GM20431 (cell line): ENCODE measurements at regions not wholly inside any gene's neighbourhood (a gene's known extent, or its start where the extent isn't known, plus 50 kb on each side); places are given as distances from the start of the nearest gene placed in this dataset.

Experiments
- in situ Hi-C: fragments of 300-500 bp; cut with MseI, MboI; formaldehyde crosslinking; loops from one replicate; pipeline ENCODE4 v1.15.0; 2020; ENCODE audit warnings: low sequenced_read_pairs; ENCODE audit not compliant: unreplicated experiment

DNA sequence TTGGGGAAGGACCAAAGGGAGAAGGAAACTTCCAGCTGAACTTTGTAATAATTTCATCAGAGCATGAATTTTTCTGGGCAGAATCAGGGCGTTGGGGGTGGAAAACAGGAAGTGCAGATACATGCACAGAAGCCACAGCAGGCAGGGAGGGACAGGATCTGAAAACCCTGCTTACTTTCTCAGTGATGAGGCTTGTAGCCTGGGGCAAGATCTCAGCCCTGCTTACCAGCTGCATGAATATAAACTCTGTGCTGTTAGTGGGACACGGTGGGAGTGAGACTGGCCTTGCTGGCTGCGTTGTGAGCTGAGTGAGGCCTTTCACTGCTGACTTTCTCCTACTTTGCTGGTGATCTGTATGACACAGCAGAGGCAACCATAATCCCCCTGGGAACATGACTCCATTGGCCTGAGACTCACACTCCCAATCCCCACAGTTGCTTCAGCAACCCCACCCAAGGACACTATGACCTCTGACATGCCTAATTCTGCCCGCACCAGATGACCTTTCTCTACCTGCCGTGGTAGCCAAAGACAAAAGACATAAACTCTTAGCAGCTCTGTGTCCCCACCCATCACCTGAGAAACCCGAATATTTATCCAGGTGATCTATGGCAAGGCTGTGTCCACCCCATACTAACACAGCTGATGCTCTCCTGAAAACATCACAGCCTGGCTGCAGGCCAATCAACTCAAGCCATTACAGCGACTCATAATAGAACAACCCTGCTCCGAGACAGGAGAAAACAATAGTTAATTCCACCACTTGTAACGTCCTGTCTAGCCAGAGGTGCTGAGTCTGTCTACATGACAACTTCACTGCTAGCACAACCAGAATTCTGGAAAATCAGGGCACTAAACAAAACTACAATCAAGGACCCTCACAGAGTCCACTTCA lies 190.7 kb upstream of the CHRM2 start:
- in situ Hi-C loops, result no loop called here

DNA sequence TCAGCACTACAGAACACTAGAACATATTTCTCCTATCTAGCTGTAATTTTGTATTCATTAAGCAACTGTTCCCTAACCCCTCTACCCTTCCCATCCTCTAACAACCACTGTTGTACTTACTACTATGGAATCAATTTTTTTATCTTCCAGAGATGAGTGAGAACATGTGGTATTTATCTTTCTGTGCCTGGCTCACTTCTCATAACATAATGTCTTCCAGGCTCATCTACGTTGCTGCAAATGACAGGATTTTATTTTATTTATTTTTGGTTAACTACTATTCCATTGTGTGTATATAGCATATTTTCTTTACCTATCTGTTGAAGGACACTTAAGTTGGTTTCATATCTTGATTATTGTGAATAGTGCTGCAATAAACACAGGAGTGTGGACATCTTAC lies 200.9 kb upstream of the CHRM2 start:
- in situ Hi-C loops, result no loop called here

DNA sequence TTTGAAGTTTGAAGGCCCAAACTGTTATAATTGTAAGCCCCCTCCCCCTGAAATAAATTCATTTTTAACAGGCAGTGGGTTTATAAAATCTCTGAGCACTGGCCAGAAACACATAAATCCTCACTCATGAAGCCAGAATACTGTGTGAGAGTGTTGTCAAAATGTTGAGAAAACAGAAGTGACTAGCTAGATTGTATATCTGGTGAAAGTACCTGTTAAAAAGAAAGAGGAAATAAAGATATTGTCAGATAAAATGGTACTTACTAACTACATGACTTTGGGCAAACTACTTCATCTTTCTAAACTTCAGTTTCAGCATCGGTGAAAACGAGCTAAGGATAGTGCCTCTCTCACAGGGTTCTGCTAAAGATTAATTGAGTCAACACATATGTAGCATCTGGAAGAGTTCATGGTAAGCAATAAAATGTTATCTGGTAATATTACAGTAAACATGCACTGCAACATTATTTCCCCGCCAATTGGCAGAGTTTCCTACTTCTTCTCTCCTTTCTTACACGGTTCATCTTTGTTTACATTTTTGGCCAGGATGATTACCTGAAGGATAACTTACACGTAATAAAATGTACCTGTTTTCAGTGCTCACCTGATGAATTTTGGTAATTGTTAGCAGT lies 202.5 kb upstream of the CHRM2 start:
- in situ Hi-C loops, result no loop called here

- in situ Hi-C loops, result no loop called here
Measured at GRCh38 chr7:136664537-136664936, 203.9 kb upstream of the CHRM2 start.

GRCh38 chr7:136657482-136657921 lies 210.9 kb upstream of the CHRM2 start:
- in situ Hi-C loops, result no loop called here

GRCh38 chr7:136656516-136656915 lies 211.9 kb upstream of the CHRM2 start:
- in situ Hi-C loops, result no loop called here

- in situ Hi-C loops, result no loop called here
Measured at GRCh38 chr7:136655414-136655813, 213.0 kb upstream of the CHRM2 start.

GRCh38 chr7:136654406-136654805 lies 214.0 kb upstream of the CHRM2 start:
- in situ Hi-C loops, result no loop called here

GRCh38 chr7:136652635-136653370 lies 215.6 kb upstream of the CHRM2 start:
- in situ Hi-C loops, result no loop called here

DNA sequence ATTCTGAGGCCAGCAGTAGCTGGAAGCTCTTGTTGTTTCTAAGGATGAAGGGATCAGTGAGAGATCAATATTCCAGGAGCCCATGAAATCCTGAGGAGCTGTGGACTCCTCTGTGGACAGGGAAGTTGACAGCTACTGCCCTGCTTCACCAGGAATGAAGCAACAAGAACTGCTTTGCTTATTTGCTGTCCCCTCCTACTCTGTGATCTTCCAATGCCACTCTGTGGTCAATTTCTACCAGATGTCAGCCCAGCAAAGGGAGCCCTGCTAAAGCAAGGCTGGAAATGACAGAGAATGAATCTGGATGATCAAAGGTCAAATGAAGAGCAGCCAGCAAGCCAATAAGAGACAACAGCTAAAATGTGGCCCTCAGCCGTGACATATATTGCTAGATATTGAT lies 227.5 kb upstream of the CHRM2 start:
- in situ Hi-C loops, result no loop called here

- in situ Hi-C loops, result no loop called here
Measured at GRCh38 chr7:136637813-136638212, 230.6 kb upstream of the CHRM2 start.

GRCh38 chr7:136635751-136636150 lies 232.7 kb upstream of the CHRM2 start:
- in situ Hi-C loops, result no loop called here

- in situ Hi-C loops, result no loop called here
Measured at GRCh38 chr7:136618818-136619217, 249.6 kb upstream of the CHRM2 start.

GRCh38 chr7:136617176-136617575 lies 251.3 kb upstream of the CHRM2 start:
- in situ Hi-C loops, result no loop called here

DNA sequence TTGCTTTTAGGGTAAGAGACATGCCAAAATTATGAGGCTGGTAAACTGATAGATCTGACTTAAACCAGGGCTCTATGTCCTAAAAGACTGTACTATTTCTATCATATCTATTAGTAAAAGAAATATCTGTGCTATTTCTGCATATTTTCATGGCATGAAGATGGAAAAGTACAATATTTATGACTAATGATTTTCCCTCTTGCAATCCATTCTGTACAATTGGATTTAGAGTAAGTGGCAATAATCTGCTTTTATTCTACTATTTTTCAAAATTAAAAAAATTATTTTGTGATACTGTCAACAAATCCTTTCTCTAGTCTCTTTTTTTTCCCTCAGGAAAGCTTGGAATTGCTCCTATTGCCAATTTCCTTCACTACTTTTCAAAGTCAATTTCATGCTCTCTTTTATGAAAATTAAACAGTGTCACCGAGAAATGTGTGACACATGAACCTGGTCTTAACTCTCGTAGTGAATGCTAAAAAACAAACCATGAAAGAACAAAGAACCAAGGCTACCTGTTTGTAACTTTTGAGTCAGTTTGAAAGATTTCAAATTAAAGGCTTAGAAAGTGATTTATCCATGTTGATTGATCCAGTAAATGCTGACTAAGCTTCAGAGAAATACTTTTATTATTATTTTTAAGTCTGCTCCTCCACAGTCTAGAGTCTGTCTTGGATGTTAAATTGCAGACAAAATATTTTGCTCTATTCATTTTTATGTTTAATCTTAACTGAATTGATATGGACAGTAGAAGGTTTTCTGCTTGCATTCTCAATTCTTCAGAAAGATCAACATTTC lies 262.7 kb upstream of the CHRM2 start:
- in situ Hi-C loops, result no loop called here

DNA sequence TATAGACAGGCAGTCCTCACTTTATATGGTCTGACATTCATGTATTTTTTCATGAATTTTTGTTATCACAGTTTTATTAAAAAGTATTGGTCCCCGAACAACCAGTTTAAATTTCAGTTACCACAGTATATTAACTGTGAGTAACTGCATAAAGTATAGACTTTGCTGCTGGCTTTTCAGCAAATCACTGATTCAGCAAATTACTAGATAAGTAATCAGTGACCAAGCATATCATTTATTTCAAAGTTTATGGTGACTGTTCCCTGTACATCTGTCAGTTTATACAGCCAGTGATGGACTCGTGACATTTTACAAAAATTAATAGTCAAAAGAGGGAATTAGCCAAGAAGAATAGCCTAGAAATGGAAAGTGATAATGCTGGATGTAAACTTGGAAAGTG lies 266.7 kb upstream of the CHRM2 start:
- in situ Hi-C loops, result no loop called here

- in situ Hi-C loops, result no loop called here
Measured at GRCh38 chr7:136600475-136600874, 268.0 kb upstream of the CHRM2 start.

GRCh38 chr7:136594739-136595144 lies 273.7 kb upstream of the CHRM2 start:
- in situ Hi-C loops, result loop anchor here (25.0 kb wide), 1 partner anchor 107 kb away; no protein-coding TSS in a partner anchor

DNA sequence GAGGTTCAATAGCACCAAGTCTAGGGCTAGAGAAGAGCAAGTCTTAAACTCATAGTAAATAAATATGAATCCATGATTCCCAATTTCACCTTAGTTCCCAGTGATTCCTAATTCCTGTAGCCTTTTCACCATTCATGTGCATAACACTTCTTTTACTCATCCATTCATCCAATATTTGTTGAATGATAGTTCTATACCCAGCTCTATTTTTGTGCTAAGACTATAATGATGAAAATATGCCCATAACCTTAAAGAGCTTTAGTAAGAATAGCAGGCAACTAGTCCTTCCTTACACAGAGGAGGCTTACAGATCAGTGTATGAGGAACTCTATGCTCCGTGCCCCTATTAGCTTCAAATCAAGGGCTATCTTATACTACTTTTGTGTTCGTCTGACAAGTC lies 280.2 kb upstream of the CHRM2 start:
- in situ Hi-C loops, result loop anchor here (25.0 kb wide), 1 partner anchor 101 kb away; no protein-coding TSS in a partner anchor
